A549 (cell line): ENCODE measurements at regions not wholly inside any gene's neighbourhood (a gene's known extent, or its start where the extent isn't known, plus 50 kb on each side); places are given as distances from the start of the nearest gene placed in this dataset.

ENCODE experiments used
- ATAC-seq, 2 experiments: fragments of 200-7000 bp in 1 of 2; fragments of >200 bp in 1 of 2; cut with Nextera tagmentation in 1 of 2; cut with Tn5 transposase in 1 of 2; 3 replicates each; pipeline versions ENCODE4 v1.8.0 to v1.9.1; 2018 to 2020; ENCODE audit warnings: mild to moderate bottlenecking in 1 of 2, moderate library complexity in 1 of 2
- CTCF ChIA-PET: fragments of 300-600 bp; sonication (Branson Sonifier 250); formaldehyde crosslinking; extraction: SDS; loops from one replicate; lab custom pipeline; 2021; ENCODE audit warnings: antibody characterized with exemption, inconsistent platforms; lab: Yijun Ruan, JAX
- POLR2A ChIA-PET: fragments of 350-600 bp; formaldehyde crosslinking; extraction: SDS; loops from one replicate; lab custom pipeline; 2021; ENCODE audit warnings: antibody characterized with exemption, inconsistent platforms; lab: Yijun Ruan, JAX
- DNase-seq, 2 experiments: peaks; one replicate each; pipeline versions ENCODE4 v3.0.0 to v3.0.0-alpha.2; 2011 to 2016; ENCODE audit warnings: low read depth in 1 of 2, low spot score in 1 of 2
- FAIRE-seq: peaks from 2 replicates; lab custom pipeline; 2011; peaks lifted over from hg19 to GRCh38; lab: Jason Lieb, UNC
- H3K27ac ChIP-seq, 2 experiments: fragments of >200 bp; sonication (Bioruptor Twin); formaldehyde crosslinking; 3 replicates each; pipeline ENCODE4 v1.5.1; 2016 to 2017
- H3K4me1 ChIP-seq: fragments of >200 bp; sonication (Bioruptor Twin); formaldehyde crosslinking; 3 replicates; pipeline ENCODE4 v1.6.1; 2016
- H3K4me2 ChIP-seq: fragments of >200 bp; sonication (Bioruptor Twin); formaldehyde crosslinking; 3 replicates; pipeline ENCODE4 v1.6.1; 2016
- H3K4me3 ChIP-seq: fragments of >200 bp; sonication (Bioruptor Twin); formaldehyde crosslinking; 3 replicates; pipeline ENCODE4 v1.5.1; 2016
- H3K9me3 ChIP-seq: fragments of >200 bp; sonication (Bioruptor Twin); formaldehyde crosslinking; 3 replicates; pipeline ENCODE4 v1.6.1; 2016
- CBX2 ChIP-seq: fragments of 200-600 bp; sonication (generic); IDR thresholded peaks from 2 replicates; pipeline ENCODE4 v1.6.1; 2016; ENCODE audit warnings: low read depth, mild to moderate bottlenecking, borderline replicate concordance
- CEBPB ChIP-seq, 2 experiments: fragments of >200 bp in 1 of 2; sonication (Bioruptor Twin) in 1 of 2; formaldehyde crosslinking in 1 of 2; IDR thresholded peaks; 2 replicates each; pipeline ENCODE4 v1.6.1; 2012 to 2016
- CHD2 ChIP-seq: fragments of 150-350 bp; IDR thresholded peaks from 2 replicates; pipeline ENCODE4 v1.6.1; 2014; ENCODE audit warnings: low read length; ENCODE audit not compliant: partially characterized antibody
- ELK1 ChIP-seq: fragments of 150-350 bp; IDR thresholded peaks from 2 replicates; pipeline ENCODE4 v1.6.1; 2014; ENCODE audit warnings: low read depth, mild to moderate bottlenecking, low read length
- ESRRA ChIP-seq: fragments of 150-350 bp; IDR thresholded peaks from 2 replicates; pipeline ENCODE4 v1.6.1; 2014; ENCODE audit warnings: mild to moderate bottlenecking, low read length, borderline replicate concordance
- FOXS1 ChIP-seq: fragments of 250-450 bp; sonication (Bioruptor Pico); IDR thresholded peaks from 2 replicates; pipeline ENCODE4 v1.5.0; 2020; ENCODE audit warnings: mild to moderate bottlenecking, moderate library complexity
- GATA3 ChIP-seq: IDR thresholded peaks from 2 replicates; pipeline ENCODE4 v1.6.1; 2012; ENCODE audit warnings: borderline replicate concordance
- HEYL ChIP-seq: fragments of 250-450 bp; sonication (Bioruptor Pico); IDR thresholded peaks from 2 replicates; pipeline ENCODE4 v1.8.0; 2021; ENCODE audit warnings: mild to moderate bottlenecking, moderate library complexity
- HOXB13 ChIP-seq: fragments of 250-450 bp; sonication (Bioruptor Pico); IDR thresholded peaks from 2 replicates; pipeline ENCODE4 v1.5.0; 2020; ENCODE audit warnings: low read depth, mild to moderate bottlenecking, moderate library complexity
- HOXB5 ChIP-seq: fragments of 250-450 bp; sonication (Bioruptor Pico); IDR thresholded peaks from 2 replicates; pipeline ENCODE4 v1.5.0; 2020; ENCODE audit warnings: mild to moderate bottlenecking, moderate library complexity
- KDM1A ChIP-seq: fragments of 200-600 bp; sonication (generic); IDR thresholded peaks from 2 replicates; pipeline ENCODE4 v1.6.1; 2016; ENCODE audit warnings: low read depth, mild to moderate bottlenecking
- MAFK ChIP-seq: fragments of 450-650 bp; IDR thresholded peaks from 2 replicates; pipeline ENCODE4 v1.6.1; 2014; ENCODE audit not compliant: partially characterized antibody
- MAZ ChIP-seq: fragments of 150-350 bp; IDR thresholded peaks from 2 replicates; pipeline ENCODE4 v1.6.1; 2014; ENCODE audit warnings: antibody characterized with exemption, low read depth, low read length, borderline replicate concordance
- NFE2L2 ChIP-seq: fragments of 150-350 bp; conservative IDR thresholded peaks from 2 replicates; pipeline ENCODE4 v1.6.1; 2014; ENCODE audit warnings: low read length
- NR3C1 ChIP-seq: fragments of >200 bp; sonication (Bioruptor Twin); formaldehyde crosslinking; IDR thresholded peaks from 3 replicates; pipeline ENCODE4 v1.6.1; 2017
- RAD21 ChIP-seq, 2 experiments: fragments of >200 bp in 1 of 2; sonication (Bioruptor Twin) in 1 of 2; formaldehyde crosslinking in 1 of 2; IDR thresholded peaks in 1 of 2; conservative IDR thresholded peaks in 1 of 2; 2 replicates in 1 of 2; 3 replicates in 1 of 2; pipeline ENCODE4 v1.6.1; 2012 to 2018; ENCODE audit warnings: inconsistent platforms in 1 of 2
- RARB ChIP-seq: fragments of 250-450 bp; sonication (Bioruptor Pico); IDR thresholded peaks from 2 replicates; pipeline ENCODE4 v1.8.0; 2021; ENCODE audit warnings: mild to moderate bottlenecking, moderate library complexity
- RCOR1 ChIP-seq: fragments of 150-350 bp; IDR thresholded peaks from 2 replicates; pipeline ENCODE4 v1.6.1; 2014; ENCODE audit warnings: antibody characterized with exemption, low read length, low read depth
- RFX5 ChIP-seq: fragments of 450-650 bp; IDR thresholded peaks from 2 replicates; pipeline ENCODE4 v1.7.1; 2014; ENCODE audit warnings: antibody characterized with exemption, mild to moderate bottlenecking, moderate library complexity
- SREBF2 ChIP-seq: fragments of 450-650 bp; IDR thresholded peaks from 2 replicates; pipeline ENCODE4 v1.6.1; 2014; ENCODE audit warnings: mild to moderate bottlenecking, moderate library complexity
- ZC3H11A ChIP-seq: fragments of 450-650 bp; IDR thresholded peaks from 2 replicates; pipeline ENCODE4 v1.6.1; 2014; ENCODE audit warnings: antibody characterized with exemption, mild to moderate bottlenecking
- ZFP36 ChIP-seq: fragments of 450-650 bp; IDR thresholded peaks from 2 replicates; pipeline ENCODE4 v1.6.1; 2014; ENCODE audit warnings: borderline replicate concordance; ENCODE audit not compliant: partially characterized antibody
- ZNF302 ChIP-seq: fragments of 250-450 bp; sonication (Bioruptor Pico); IDR thresholded peaks from 2 replicates; pipeline ENCODE4 v1.9.0; 2021; ENCODE audit warnings: inconsistent platforms, mild to moderate bottlenecking, moderate library complexity
- WGBS: methylation state at CpG from one replicate; pipeline ENCODE4 v1.1.6; 2017; ENCODE audit errors: missing lambda C conversion rate; 5-methylcytosine and 5-hydroxymethylcytosine counted together
- TF ChIP-seq, protein P1 (sequence below): IDR thresholded peaks from 2 replicates; pipeline ENCODE4 v1.6.1; 2012
- TF ChIP-seq, protein P2 (sequence below): fragments of 450-650 bp; IDR thresholded peaks from 2 replicates; pipeline ENCODE4 v1.6.1; 2014; ENCODE audit warnings: antibody characterized with exemption
- TF ChIP-seq, protein P3 (sequence below): fragments of 250-450 bp; sonication (Bioruptor Pico); IDR thresholded peaks from 2 replicates; pipeline ENCODE4 v1.5.0; 2020; ENCODE audit warnings: low read depth, mild to moderate bottlenecking, moderate library complexity
- TF ChIP-seq, protein P4 (sequence below): IDR thresholded peaks from 2 replicates; pipeline ENCODE4 v1.6.1; 2012; ENCODE audit warnings: low read depth, borderline replicate concordance

DNA sequence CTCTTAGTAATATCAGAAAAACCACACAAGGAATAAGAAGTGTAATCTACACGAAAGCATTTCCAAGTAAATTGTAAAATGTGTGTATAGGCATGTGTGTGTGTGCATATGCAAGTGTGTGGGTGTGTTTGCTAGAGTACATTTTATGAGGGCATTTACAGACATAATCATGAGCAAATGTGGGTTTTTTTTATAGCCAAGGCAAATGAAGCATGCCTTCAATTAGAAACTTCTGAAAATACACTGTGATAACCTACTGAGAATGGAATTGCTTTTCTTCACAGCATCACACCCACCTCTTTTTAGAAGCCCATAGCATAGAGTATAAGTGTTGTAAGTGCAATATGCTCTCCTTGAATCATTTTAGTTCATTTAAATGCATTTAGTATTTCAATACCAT lies 1721.1 kb downstream of the GRIK2 start:
- TF ChIP-seq GATA3 (no peak), RCOR1 (no peak), ESRRA (no peak), KDM1A (no peak), RAD21 (conservative IDR thresholded peaks at IDR 0.05 in 1 of 2, IDR thresholded peaks at IDR 0.05 in 1 of 2) (no peak), FOXS1 (CRISPR knock-in tag) (no peak), HOXB5 (no peak), NFE2L2 (no peak), ZFP36 (no peak), RARB (CRISPR knock-in tag) (no peak), NR3C1 (no peak)
- TF ChIP-seq, protein P1, sequence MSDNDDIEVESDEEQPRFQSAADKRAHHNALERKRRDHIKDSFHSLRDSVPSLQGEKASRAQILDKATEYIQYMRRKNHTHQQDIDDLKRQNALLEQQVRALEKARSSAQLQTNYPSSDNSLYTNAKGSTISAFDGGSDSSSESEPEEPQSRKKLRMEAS = no peak
- TF ChIP-seq, protein P2, sequence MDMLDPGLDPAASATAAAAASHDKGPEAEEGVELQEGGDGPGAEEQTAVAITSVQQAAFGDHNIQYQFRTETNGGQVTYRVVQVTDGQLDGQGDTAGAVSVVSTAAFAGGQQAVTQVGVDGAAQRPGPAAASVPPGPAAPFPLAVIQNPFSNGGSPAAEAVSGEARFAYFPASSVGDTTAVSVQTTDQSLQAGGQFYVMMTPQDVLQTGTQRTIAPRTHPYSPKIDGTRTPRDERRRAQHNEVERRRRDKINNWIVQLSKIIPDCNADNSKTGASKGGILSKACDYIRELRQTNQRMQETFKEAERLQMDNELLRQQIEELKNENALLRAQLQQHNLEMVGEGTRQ = no peak
- 8% methylated on average over 1 of the region's 1 CpG for WGBS
- CTCF ChIA-PET = no interaction called here

DNA sequence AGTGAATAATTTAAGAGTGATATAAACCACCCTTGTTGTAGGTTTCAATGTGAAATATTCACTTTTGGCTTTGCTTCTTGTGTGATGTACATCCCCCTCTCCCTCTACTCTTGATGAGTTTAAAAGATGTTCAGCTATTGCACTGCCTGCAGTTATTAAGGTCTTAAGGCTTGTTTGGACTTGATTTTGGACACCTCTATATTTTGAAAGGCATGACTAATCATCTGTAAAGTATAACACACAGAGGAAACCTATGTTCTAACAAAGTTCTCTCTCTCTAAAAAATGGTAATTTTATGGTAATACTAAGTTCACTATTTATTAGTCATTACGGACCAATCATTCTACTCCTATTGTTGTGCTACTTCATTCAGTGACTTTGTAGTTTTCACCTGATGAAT lies 1719.9 kb downstream of the GRIK2 start:
- no peak overlapping the region for H3K4me2 ChIP-seq
- DNase-seq (no peak), ATAC-seq (no peak), FAIRE-seq (no peak)
- no peak overlapping the region for H3K4me3 ChIP-seq
- no peaks in the 10 kb centered on the region for H3K4me1 ChIP-seq
- H3K27ac ChIP-seq = no peak overlapping the region
- POLR2A ChIA-PET = no interaction called here
- WGBS = 0% methylated on average over 1 of the region's 1 CpG
- CTCF ChIA-PET = no interaction called here
- TF ChIP-seq ZC3H11A (no peak), CEBPB (IDR thresholded peaks at IDR 0.05) (no peak), RFX5 (no peak), ELK1 (no peak), ZNF302 (CRISPR knock-in tag) (no peak), CBX2 (no peak), NR3C1 (no peak), MAFK (no peak), KDM1A (no peak), NFE2L2 (no peak), HEYL (CRISPR knock-in tag) (no peak), GATA3 (no peak), SREBF2 (no peak), CHD2 (no peak), FOXS1 (CRISPR knock-in tag) (no peak), HOXB13 (CRISPR knock-in tag) (no peak), MAZ (no peak)
- TF ChIP-seq, protein P3, sequence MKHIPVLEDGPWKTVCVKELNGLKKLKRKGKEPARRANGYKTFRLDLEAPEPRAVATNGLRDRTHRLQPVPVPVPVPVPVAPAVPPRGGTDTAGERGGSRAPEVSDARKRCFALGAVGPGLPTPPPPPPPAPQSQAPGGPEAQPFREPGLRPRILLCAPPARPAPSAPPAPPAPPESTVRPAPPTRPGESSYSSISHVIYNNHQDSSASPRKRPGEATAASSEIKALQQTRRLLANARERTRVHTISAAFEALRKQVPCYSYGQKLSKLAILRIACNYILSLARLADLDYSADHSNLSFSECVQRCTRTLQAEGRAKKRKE = no peak
- TF ChIP-seq, protein P2 = no peak
- TF ChIP-seq, protein P4, sequence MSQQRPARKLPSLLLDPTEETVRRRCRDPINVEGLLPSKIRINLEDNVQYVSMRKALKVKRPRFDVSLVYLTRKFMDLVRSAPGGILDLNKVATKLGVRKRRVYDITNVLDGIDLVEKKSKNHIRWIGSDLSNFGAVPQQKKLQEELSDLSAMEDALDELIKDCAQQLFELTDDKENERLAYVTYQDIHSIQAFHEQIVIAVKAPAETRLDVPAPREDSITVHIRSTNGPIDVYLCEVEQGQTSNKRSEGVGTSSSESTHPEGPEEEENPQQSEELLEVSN = no peak
- no peaks in the 10 kb centered on the region for H3K9me3 ChIP-seq

More for the DNA sequence above, 1721.1 kb downstream of the GRIK2 start:
- H3K4me2 ChIP-seq = no peak overlapping the region
- no peak overlapping the region for H3K4me3 ChIP-seq
- H3K27ac ChIP-seq = no peak overlapping the region
- no peak for ATAC-seq
- POLR2A ChIA-PET = no interaction called here
- DNase-seq = no peak
- no peaks in the 10 kb centered on the region for H3K9me3 ChIP-seq
- no peak for FAIRE-seq
- no peaks in the 10 kb centered on the region for H3K4me1 ChIP-seq
